ENCODE measurements at regions not wholly inside any gene's neighbourhood (a gene's known extent, or its start where the extent isn't known, plus 50 kb on each side); places are given as distances from the start of the nearest gene placed in this dataset.

- TF ChIP-seq POLR2A (IDR thresholded peaks at IDR 0.05; ENCODE audit: low read depth, low read length) = no peak
- TF ChIP-seq TAF1 (IDR thresholded peaks at IDR 0.05; ENCODE audit: low read depth, low read length) = no peak
- TF ChIP-seq POLR2AphosphoS5 (IDR thresholded peaks at IDR 0.05; ENCODE audit: low read depth, low read length) = no peak
- TF ChIP-seq POU2F2 (IDR thresholded peaks at IDR 0.05; ENCODE audit: low read depth, low read length) = no peak
- TF ChIP-seq SPI1 (IDR thresholded peaks at IDR 0.05; ENCODE audit: low read depth, low read length) = no peak
These were observed 471.2 kb downstream of the MFSD1 start for GRCh38 chr3:159273070-159273469.
